H1 (cell line): ENCODE measurements at regions not wholly inside any gene's neighbourhood (a gene's known extent, or its start where the extent isn't known, plus 50 kb on each side); places are given as distances from the start of the nearest gene placed in this dataset.
A peak's percentile ranks its signal among the peaks of the same experiment; 100 is the strongest.

Experiments
- GABPA ChIP-seq: IDR thresholded peaks from 2 replicates; pipeline ENCODE4 v1.6.1; 2011; ENCODE audit warnings: mild to moderate bottlenecking, low read length, moderate library complexity, borderline replicate concordance; ENCODE audit not compliant: insufficient read depth
- JUND ChIP-seq: IDR thresholded peaks from 2 replicates; pipeline ENCODE4 v1.6.1; 2011; ENCODE audit warnings: mild to moderate bottlenecking, improper control_type of control experiment, low read length
- POLR2A ChIP-seq, 2 experiments: IDR thresholded peaks; 1 replicate in 1 of 2; 2 replicates in 1 of 2; pipeline ENCODE4 v1.6.1; 2011; ENCODE audit warnings: low read depth in 2 of 2, low read length in 2 of 2, mild to moderate bottlenecking in 2 of 2; ENCODE audit errors: control extremely low read depth in 1 of 2
- POLR2AphosphoS5 ChIP-seq: IDR thresholded peaks from 2 replicates; pipeline ENCODE4 v1.6.1; 2011; ENCODE audit warnings: low read depth, low read length
- RAD21 ChIP-seq, 2 experiments: IDR thresholded peaks in 1 of 2; conservative IDR thresholded peaks in 1 of 2; 2 replicates each; pipeline ENCODE4 v1.6.1; 2011; ENCODE audit warnings: low read depth in 2 of 2, low read length in 2 of 2, improper control_type of control experiment in 1 of 2, inconsistent platforms in 1 of 2, mild to moderate bottlenecking in 1 of 2, moderate library complexity in 1 of 2
- SIN3A ChIP-seq, 2 experiments: IDR thresholded peaks in 1 of 2; conservative IDR thresholded peaks in 1 of 2; 2 replicates each; pipeline ENCODE4 v1.6.1; 2011 to 2012; ENCODE audit warnings: low read length in 2 of 2, improper control_type of control experiment in 1 of 2, low read depth in 1 of 2, mild to moderate bottlenecking in 1 of 2
- TF ChIP-seq, protein P1 (sequence below), 3 experiments: IDR thresholded peaks; 1 replicate in 2 of 3; 2 replicates in 1 of 3; pipeline versions ENCODE4 v1.5.1 to v1.6.1; 2011; ENCODE audit warnings: low read length in 3 of 3, mild to moderate bottlenecking in 3 of 3, inconsistent platforms in 2 of 3, low read depth in 1 of 3, moderate library complexity in 1 of 3; ENCODE audit not compliant: insufficient read depth in 1 of 3; ENCODE audit errors: control extremely low read depth in 1 of 3

DNA sequence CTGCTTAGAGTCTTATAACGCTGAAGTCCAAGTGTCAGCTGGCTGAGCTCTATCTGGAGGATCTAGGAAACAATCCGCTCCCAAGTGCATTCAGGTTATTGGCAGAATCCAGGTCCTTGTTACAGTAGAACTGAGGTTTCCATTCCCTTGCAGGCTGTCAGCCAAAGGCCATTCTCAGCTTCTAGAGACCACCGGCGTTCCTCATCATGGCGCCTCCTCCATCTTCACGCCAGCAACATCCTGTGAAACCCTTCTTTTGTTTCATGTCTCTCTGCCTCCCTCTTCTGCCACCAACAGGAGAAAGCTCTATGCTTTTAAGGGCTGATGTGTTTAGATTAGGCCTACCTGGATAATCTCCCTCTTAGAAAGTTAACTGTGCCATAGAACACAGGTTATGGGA is 133.0 kb upstream of the RASSF8 start:
- TF ChIP-seq SIN3A (conservative IDR thresholded peaks at IDR 0.05 in 1 of 2, IDR thresholded peaks at IDR 0.05 in 1 of 2; ENCODE audit: low read depth in 1 of 2, low read length in 2 of 2) (no peak), RAD21 (IDR thresholded peaks at IDR 0.05 in 1 of 2, conservative IDR thresholded peaks at IDR 0.05 in 1 of 2; ENCODE audit: low read depth in 2 of 2, low read length in 2 of 2) (peak; percentile 41 to 58; a peak in 3 of 4 replicates), POLR2AphosphoS5 (no peak), JUND (no peak), GABPA (no peak), POLR2A (IDR thresholded peaks at IDR 0.05; ENCODE audit: control extremely low read depth in 1 of 2, low read depth in 2 of 2, low read length in 2 of 2) (no peak)
- TF ChIP-seq, protein P1, sequence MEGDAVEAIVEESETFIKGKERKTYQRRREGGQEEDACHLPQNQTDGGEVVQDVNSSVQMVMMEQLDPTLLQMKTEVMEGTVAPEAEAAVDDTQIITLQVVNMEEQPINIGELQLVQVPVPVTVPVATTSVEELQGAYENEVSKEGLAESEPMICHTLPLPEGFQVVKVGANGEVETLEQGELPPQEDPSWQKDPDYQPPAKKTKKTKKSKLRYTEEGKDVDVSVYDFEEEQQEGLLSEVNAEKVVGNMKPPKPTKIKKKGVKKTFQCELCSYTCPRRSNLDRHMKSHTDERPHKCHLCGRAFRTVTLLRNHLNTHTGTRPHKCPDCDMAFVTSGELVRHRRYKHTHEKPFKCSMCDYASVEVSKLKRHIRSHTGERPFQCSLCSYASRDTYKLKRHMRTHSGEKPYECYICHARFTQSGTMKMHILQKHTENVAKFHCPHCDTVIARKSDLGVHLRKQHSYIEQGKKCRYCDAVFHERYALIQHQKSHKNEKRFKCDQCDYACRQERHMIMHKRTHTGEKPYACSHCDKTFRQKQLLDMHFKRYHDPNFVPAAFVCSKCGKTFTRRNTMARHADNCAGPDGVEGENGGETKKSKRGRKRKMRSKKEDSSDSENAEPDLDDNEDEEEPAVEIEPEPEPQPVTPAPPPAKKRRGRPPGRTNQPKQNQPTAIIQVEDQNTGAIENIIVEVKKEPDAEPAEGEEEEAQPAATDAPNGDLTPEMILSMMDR (IDR thresholded peaks at IDR 0.05; ENCODE audit: control extremely low read depth in 1 of 3, insufficient read depth in 1 of 3, low read depth in 1 of 3, low read length in 3 of 3), result peak in 2 of 3 experiments; percentile 15 to 18; a peak in 2 of 4 replicates
